IMR-90 (cell line): ENCODE measurements at regions not wholly inside any gene's neighbourhood (a gene's known extent, or its start where the extent isn't known, plus 50 kb on each side); places are given as distances from the start of the nearest gene placed in this dataset.

ENCODE experiments used
- ATAC-seq: fragments of 200-7000 bp; cut with Tn5 transposase; 2 replicates; pipeline ENCODE4 v1.9.1; 2020; ENCODE audit warnings: low read depth, mild to moderate bottlenecking, moderate library complexity
- BruUV-seq: library from RNA; stranded (reverse); fragments of 400-500 nt; replicated peaks from 2 replicates; lab custom pipeline; 2021; lab: Mats Ljungman, UMichigan
- CTCF ChIA-PET: fragments of 300-600 bp; formaldehyde crosslinking; extraction: SDS; loops from one replicate; lab custom pipeline; 2021; ENCODE audit warnings: antibody characterized with exemption; lab: Yijun Ruan, JAX
- POLR2A ChIA-PET: fragments of 300-600 bp; sonication (Branson Sonifier 250); formaldehyde crosslinking; loops from one replicate; lab custom pipeline; 2022; ENCODE audit warnings: antibody characterized with exemption; ENCODE audit not compliant: unreplicated experiment; lab: Charles Lee
- DNase-seq: peaks from one replicate; pipeline ENCODE4 v3.0.0; 2013
- H2AFZ ChIP-seq: replicated peaks from 2 replicates; pipeline ENCODE3; 2013; ENCODE audit warnings: low read length, mild to moderate bottlenecking; ENCODE audit not compliant: poor library complexity
- H2AK5ac ChIP-seq: 2 replicates; pipeline ENCODE4 v1.6.1; 2013; ENCODE audit warnings: low read depth, low read length, inconsistent platforms
- H2AK9ac ChIP-seq: replicated peaks from 2 replicates; pipeline ENCODE3; 2013; ENCODE audit warnings: mild to moderate bottlenecking, low read depth, low read length, moderate library complexity; ENCODE audit not compliant: poor library complexity
- H2BK120ac ChIP-seq: 2 replicates; pipeline ENCODE4 v1.6.1; 2013; ENCODE audit warnings: low read depth, low read length, inconsistent platforms
- H2BK15ac ChIP-seq: 3 replicates; pipeline ENCODE4 v1.6.1; 2013; ENCODE audit warnings: low read depth, low read length, inconsistent platforms
- H2BK20ac ChIP-seq: 2 replicates; pipeline ENCODE4 v1.6.1; 2013; ENCODE audit warnings: low read depth, mild to moderate bottlenecking, inconsistent platforms, low read length, moderate library complexity
- H2BK5ac ChIP-seq: 2 replicates; pipeline ENCODE4 v1.6.1; 2013; ENCODE audit warnings: mild to moderate bottlenecking, low read depth, low read length, inconsistent platforms; ENCODE audit not compliant: poor library complexity, severe bottlenecking
- H3K14ac ChIP-seq: replicated peaks from 2 replicates; pipeline ENCODE4 v1.6.1; 2013; ENCODE audit warnings: low read depth, low read length, inconsistent platforms
- H3K18ac ChIP-seq: 2 replicates; pipeline ENCODE4 v1.6.1; 2013; ENCODE audit warnings: low read depth, low read length, control low read depth
- H3K23ac ChIP-seq: 2 replicates; pipeline ENCODE4 v1.6.1; 2013; ENCODE audit warnings: low read depth, low read length, inconsistent platforms
- H3K27ac ChIP-seq: 2 replicates; pipeline ENCODE4 v1.5.1; 2013; ENCODE audit warnings: mild to moderate bottlenecking, control low read depth, low read length; ENCODE audit not compliant: insufficient read depth
- H3K27me3 ChIP-seq: 2 replicates; pipeline ENCODE4 v1.6.1; 2013; ENCODE audit warnings: low read length; ENCODE audit not compliant: control insufficient read depth, insufficient read depth
- H3K36me3 ChIP-seq: 2 replicates; pipeline ENCODE4 v1.6.1; 2013; ENCODE audit warnings: low read length, mixed read lengths; ENCODE audit not compliant: control insufficient read depth, insufficient read depth
- H3K4ac ChIP-seq: 2 replicates; pipeline ENCODE4 v1.6.1; 2013; ENCODE audit warnings: low read depth, low read length, inconsistent platforms
- H3K4me1 ChIP-seq: 2 replicates; pipeline ENCODE4 v1.6.1; 2013; ENCODE audit warnings: low read length, mixed read lengths; ENCODE audit not compliant: control insufficient read depth, insufficient read depth
- H3K4me2 ChIP-seq: 2 replicates; pipeline ENCODE4 v1.6.1; 2013; ENCODE audit warnings: low read depth, mild to moderate bottlenecking, control low read depth, low read length, moderate library complexity
- H3K4me3 ChIP-seq: 2 replicates; pipeline ENCODE4 v1.5.1; 2013; ENCODE audit warnings: low read depth, mild to moderate bottlenecking, control low read depth, low read length, moderate library complexity; ENCODE audit not compliant: insufficient read depth
- H3K56ac ChIP-seq: 2 replicates; pipeline ENCODE4 v1.6.1; 2013; ENCODE audit warnings: low read length, inconsistent platforms; ENCODE audit not compliant: insufficient read depth; ENCODE audit errors: extremely low read depth
- H3K79me1 ChIP-seq, 2 experiments: 2 replicates each; pipeline ENCODE4 v1.6.1; 2013; ENCODE audit warnings: low read length in 2 of 2, inconsistent platforms in 1 of 2, low read depth in 1 of 2
- H3K9ac ChIP-seq: 2 replicates; pipeline ENCODE4 v1.6.1; 2013; ENCODE audit warnings: low read depth, low read length, control low read depth
- H3K9me1 ChIP-seq: 2 replicates; pipeline ENCODE4 v1.6.1; 2013; ENCODE audit warnings: low read length, inconsistent platforms; ENCODE audit not compliant: insufficient read depth
- H3K9me3 ChIP-seq: 2 replicates; pipeline ENCODE4 v1.6.1; 2013; ENCODE audit warnings: low read length; ENCODE audit not compliant: control insufficient read depth, insufficient read depth
- H4K20me1 ChIP-seq: 2 replicates; pipeline ENCODE4 v1.6.1; 2013; ENCODE audit warnings: low read length, inconsistent platforms; ENCODE audit not compliant: insufficient read depth
- H4K5ac ChIP-seq: 2 replicates; pipeline ENCODE4 v1.6.1; 2013; ENCODE audit warnings: mild to moderate bottlenecking, low read depth, low read length, control low read depth
- H4K8ac ChIP-seq, 2 experiments: 2 replicates each; pipeline ENCODE4 v1.6.1; 2013; ENCODE audit warnings: low read depth in 2 of 2, low read length in 2 of 2, control low read depth in 1 of 2, inconsistent platforms in 1 of 2
- H4K91ac ChIP-seq: 2 replicates; pipeline ENCODE4 v1.6.1; 2013; ENCODE audit warnings: low read depth, low read length, inconsistent platforms; ENCODE audit not compliant: insufficient read depth
- CTCF ChIP-seq: conservative IDR thresholded peaks from 2 replicates; pipeline ENCODE4 v1.5.1; 2012; ENCODE audit warnings: mild to moderate bottlenecking, low read depth, low read length, improper control_type of control experiment
- MAFK ChIP-seq: IDR thresholded peaks from 2 replicates; pipeline ENCODE4 v1.6.1; 2012; ENCODE audit warnings: low read depth, low read length, improper control_type of control experiment
- POLR2A ChIP-seq: IDR thresholded peaks from 2 replicates; pipeline ENCODE4 v1.6.1; 2012; ENCODE audit warnings: mild to moderate bottlenecking, low read depth, low read length
- WGBS, 2 experiments: methylation state at CpG; one replicate each; pipeline versions ENCODE4 v1.1.5 to v1.1.7; 2013; ENCODE audit warnings: missing lambda C conversion rate in 2 of 2; ENCODE audit not compliant: insufficient read length in 1 of 2; ENCODE audit errors: extremely low coverage in 2 of 2; 5-methylcytosine and 5-hydroxymethylcytosine counted together
- dilution Hi-C: fragments of 300-500 bp; cut with HindIII; formaldehyde crosslinking; loops from one replicate; pipeline ENCODE4 v1.14.3; 2018; ENCODE audit warnings: low sequenced_read_pairs; ENCODE audit not compliant: unreplicated experiment
- in situ Hi-C: fragments of 300-500 bp; cut with MboI; formaldehyde crosslinking; loops from 3 replicates; pipeline ENCODE4 v1.14.3; 2019; ENCODE audit warnings: low sequenced_read_pairs, inconsistent platforms, mixed read lengths
- intact Hi-C: fragments of 100-400 bp; cut with micrococcal nuclease; formaldehyde crosslinking; loops from 2 replicates; pipeline ENCODE4 v1.10.0; 2022

DNA sequence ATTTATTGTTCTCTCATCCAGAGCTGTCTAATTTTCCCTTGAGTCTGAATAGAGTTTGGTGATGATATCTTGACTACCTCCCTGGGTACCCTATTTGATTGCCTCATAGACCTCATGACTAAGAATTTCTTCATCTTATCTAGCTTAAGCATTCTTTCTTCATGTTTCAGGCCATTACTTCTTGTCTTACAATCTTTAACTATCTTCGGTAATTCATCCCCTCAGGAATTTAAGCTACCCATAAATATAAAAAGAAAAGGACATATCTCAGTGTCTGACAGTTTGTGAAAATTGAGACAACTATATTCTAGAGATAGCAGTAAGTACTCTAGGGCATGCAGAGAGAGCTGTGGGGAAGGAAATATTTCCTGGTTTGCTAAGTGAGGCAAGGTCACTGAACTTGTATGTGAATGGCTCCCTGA lies 466.1 kb upstream of the GRID2 start:
- no peak overlapping the region for H2BK20ac ChIP-seq
- H3K4ac ChIP-seq = no peak overlapping the region
- in situ Hi-C loops = no loop called here
- no peak for TF ChIP-seq CTCF
- no peak for TF ChIP-seq POLR2A
- TF ChIP-seq MAFK = no peak
- H3K27me3 ChIP-seq = no peaks in the 10 kb centered on the region
- H4K91ac ChIP-seq = no peak overlapping the region
- POLR2A ChIA-PET = no interaction called here
- CTCF ChIA-PET = no interaction called here
- H4K8ac ChIP-seq = no peak overlapping the region
- peaks cover 8% of the 10 kb centered on the region; the same call in 1 of the 2 replicates for H3K9me3 ChIP-seq
- no peak for DNase-seq
- no peak for ATAC-seq
- intact Hi-C loops = no loop called here
- WGBS, 2 experiments = no CpG with 5 or more reads among the region's 1 CpG
- no peaks in the 10 kb centered on the region for H3K4me1 ChIP-seq
- no peak overlapping the region for H3K4me3 ChIP-seq
- no peaks in the 10 kb centered on the region for H4K20me1 ChIP-seq
- H2AK9ac ChIP-seq = no peak overlapping the region
- H3K9ac ChIP-seq = no peak overlapping the region
- H2AFZ ChIP-seq = no peak overlapping the region
- no peaks in the 10 kb centered on the region for H3K36me3 ChIP-seq
- no peak overlapping the region for H3K56ac ChIP-seq
- dilution Hi-C loops = no loop called here
- BruUV-seq = no TSS peak
- no peaks in the 10 kb centered on the region for H3K79me1 ChIP-seq
- no peak overlapping the region for H3K4me2 ChIP-seq
- no peak overlapping the region for H4K5ac ChIP-seq
- no peak overlapping the region for H2AK5ac ChIP-seq
- H3K9me1 ChIP-seq = no peaks in the 10 kb centered on the region
- H2BK5ac ChIP-seq = no peak overlapping the region
- no peak overlapping the region for H3K18ac ChIP-seq
- no peak overlapping the region for H2BK15ac ChIP-seq
- H3K23ac ChIP-seq = no peak overlapping the region
- H3K27ac ChIP-seq = no peak overlapping the region
- H3K14ac ChIP-seq = no peak overlapping the region
- H2BK120ac ChIP-seq = no peak overlapping the region
